BJ (cell line): ENCODE measurements at regions not wholly inside any gene's neighbourhood (a gene's known extent, or its start where the extent isn't known, plus 50 kb on each side); places are given as distances from the start of the nearest gene placed in this dataset.

ENCODE experiments used
- CTCF ChIA-PET: fragments of 350-600 bp; formaldehyde crosslinking; extraction: SDS; loops from one replicate; lab custom pipeline; 2021; ENCODE audit warnings: antibody characterized with exemption, inconsistent platforms; lab: Yijun Ruan, JAX
- POLR2A ChIA-PET: fragments of 300-600 bp; sonication (Branson Sonifier 250); formaldehyde crosslinking; extraction: SDS; loops from one replicate; lab custom pipeline; 2021; ENCODE audit warnings: antibody characterized with exemption; lab: Charles Lee
- DNase-seq: peaks from one replicate; pipeline ENCODE4 v3.0.0-alpha.2; 2011; ENCODE audit warnings: low read depth
- H3K27me3 ChIP-seq: 2 replicates; pipeline ENCODE4 v1.6.0; 2011; ENCODE audit warnings: low read length; ENCODE audit not compliant: control insufficient read depth, insufficient read depth
- H3K36me3 ChIP-seq: 2 replicates; pipeline ENCODE4 v1.5.1; 2011; ENCODE audit warnings: low read length; ENCODE audit not compliant: control insufficient read depth, insufficient read depth
- H3K4me3 ChIP-seq: 2 replicates; pipeline ENCODE4 v1.5.1; 2011; ENCODE audit warnings: low read depth, mild to moderate bottlenecking, control low read depth, low read length
- TF ChIP-seq, protein P1 (sequence below): IDR thresholded peaks from 2 replicates; pipeline ENCODE4 v1.5.1; 2011; ENCODE audit warnings: low read depth, mild to moderate bottlenecking, control low read depth, inconsistent platforms, low read length, moderate library complexity; ENCODE audit not compliant: insufficient read depth

DNA sequence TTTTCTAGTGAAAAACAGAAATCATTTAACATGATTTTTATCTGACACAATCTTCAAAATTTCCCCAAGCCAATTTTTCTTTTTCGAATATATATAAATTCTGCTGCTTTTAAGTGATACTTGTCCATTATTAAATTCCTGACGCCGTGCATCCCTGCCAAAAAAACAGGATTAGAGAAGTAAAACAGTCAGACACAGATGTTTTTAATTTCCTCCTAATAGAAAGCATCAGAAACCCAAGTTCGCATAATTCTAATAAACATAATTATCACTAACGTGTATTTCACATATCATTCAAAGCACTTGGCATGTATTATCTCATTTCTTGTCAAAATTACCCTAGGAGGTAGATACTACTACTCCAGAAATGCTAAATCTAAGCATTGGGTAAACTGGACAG lies 179.5 kb downstream of the ZFP64 start:
- ChIA-PET CTCF (no interaction called here), POLR2A (no interaction called here)
- TF ChIP-seq, protein P1, sequence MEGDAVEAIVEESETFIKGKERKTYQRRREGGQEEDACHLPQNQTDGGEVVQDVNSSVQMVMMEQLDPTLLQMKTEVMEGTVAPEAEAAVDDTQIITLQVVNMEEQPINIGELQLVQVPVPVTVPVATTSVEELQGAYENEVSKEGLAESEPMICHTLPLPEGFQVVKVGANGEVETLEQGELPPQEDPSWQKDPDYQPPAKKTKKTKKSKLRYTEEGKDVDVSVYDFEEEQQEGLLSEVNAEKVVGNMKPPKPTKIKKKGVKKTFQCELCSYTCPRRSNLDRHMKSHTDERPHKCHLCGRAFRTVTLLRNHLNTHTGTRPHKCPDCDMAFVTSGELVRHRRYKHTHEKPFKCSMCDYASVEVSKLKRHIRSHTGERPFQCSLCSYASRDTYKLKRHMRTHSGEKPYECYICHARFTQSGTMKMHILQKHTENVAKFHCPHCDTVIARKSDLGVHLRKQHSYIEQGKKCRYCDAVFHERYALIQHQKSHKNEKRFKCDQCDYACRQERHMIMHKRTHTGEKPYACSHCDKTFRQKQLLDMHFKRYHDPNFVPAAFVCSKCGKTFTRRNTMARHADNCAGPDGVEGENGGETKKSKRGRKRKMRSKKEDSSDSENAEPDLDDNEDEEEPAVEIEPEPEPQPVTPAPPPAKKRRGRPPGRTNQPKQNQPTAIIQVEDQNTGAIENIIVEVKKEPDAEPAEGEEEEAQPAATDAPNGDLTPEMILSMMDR = no peak
- Histone ChIP-seq H3K27me3 (no peaks in the 10 kb centered on the region), H3K4me3 (no peak overlapping the region), H3K36me3 (no peaks in the 10 kb centered on the region)
- peak; percentile 8 for DNase-seq

DNA sequence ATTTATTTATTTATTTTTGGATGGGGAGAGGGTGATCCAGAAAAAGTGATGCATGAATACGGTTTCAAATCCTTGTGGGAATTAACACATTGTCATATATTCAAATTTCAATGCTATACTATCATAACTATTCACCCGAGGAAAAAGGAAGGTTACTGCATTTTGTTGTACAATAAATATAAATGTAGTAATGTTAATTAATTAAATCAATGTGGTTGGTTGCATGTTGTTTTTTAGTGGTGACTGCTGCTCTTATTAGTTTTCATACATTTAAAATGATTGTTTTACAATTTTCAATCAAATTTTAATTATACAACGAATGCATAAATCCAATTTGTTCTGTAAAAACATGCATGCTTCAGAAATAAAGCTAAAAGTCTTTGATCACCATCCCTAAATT lies 180.5 kb downstream of the ZFP64 start:
- ChIA-PET POLR2A (no interaction called here), CTCF (no interaction called here)
- TF ChIP-seq, protein P1 = no peak
- DNase-seq = no peak
- Histone ChIP-seq H3K4me3 (no peak overlapping the region), H3K36me3 (no peaks in the 10 kb centered on the region), H3K27me3 (no peaks in the 10 kb centered on the region)

DNA sequence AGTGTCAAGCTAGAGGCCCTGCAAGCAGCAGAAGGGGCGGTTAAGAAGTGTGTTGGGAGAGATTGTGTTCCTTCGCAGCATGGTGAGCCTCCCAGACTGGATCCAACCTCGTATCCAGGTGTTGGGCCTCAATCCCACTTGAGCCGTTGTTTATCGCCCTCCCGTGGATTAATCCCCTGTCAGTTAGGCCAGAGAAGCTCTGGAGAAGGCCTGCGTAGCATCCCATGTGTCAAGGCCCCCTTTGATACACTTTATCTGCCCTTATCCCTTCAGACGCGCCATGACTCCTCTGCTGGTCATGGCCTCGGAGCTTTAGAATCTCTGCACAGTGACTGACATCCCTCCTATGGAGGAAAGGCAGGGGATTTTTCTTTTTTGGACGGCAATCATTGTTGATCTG lies 181.0 kb downstream of the ZFP64 start:
- Histone ChIP-seq H3K4me3 (no peak overlapping the region), H3K36me3 (no peaks in the 10 kb centered on the region), H3K27me3 (no peaks in the 10 kb centered on the region)
- DNase-seq = no peak
- TF ChIP-seq, protein P1 = no peak
- ChIA-PET POLR2A (no interaction called here), CTCF (no interaction called here)

DNA sequence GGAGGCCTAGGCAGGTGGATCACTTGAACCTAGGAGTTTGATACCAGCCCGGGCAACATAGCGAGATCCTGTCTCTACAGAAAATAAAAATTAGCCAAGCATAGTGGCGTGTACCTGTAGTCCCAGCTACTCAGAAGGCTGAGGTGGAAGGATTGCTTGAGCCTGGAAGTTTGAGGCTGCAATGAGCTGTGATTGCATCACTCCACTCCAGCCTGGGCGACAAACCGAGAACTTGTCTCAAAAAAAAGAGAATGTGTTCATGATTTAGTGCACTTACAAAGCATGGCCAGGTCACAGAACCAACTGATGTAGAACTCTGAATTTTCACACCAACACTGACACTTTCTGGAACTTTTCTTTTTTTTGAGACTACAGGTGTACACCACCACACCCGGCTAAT lies 182.7 kb downstream of the ZFP64 start:
- DNase-seq = no peak

DNA sequence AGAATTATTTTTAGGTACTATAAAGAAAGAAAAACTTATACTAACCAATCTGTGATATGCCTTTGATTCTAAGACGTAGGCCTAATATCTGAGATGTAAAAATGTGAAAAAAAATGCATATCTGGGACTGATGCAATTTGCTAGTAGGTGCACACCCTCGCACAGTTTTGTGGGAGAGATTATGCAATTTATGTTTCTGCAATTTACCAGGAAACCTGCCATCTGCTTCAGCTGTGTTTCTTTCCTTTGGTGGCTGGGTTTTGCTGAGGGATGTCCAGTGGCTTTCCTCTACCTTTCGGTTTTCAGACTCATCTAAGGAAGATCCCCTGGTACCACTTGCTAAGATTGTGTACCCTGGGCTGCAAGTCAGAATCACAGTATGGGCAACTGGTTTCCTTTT lies 186.9 kb downstream of the ZFP64 start:
- POLR2A ChIA-PET = no interaction called here
- Histone ChIP-seq H3K4me3 (no peak overlapping the region), H3K36me3 (no peaks in the 10 kb centered on the region), H3K27me3 (no peaks in the 10 kb centered on the region)
- TF ChIP-seq, protein P1 = no peak
- DNase-seq = peak; percentile 20
- CTCF ChIA-PET = no interaction called here

More for the DNA sequence above, 182.7 kb downstream of the ZFP64 start:
- Histone ChIP-seq H3K4me3 (no peak overlapping the region), H3K36me3 (no peaks in the 10 kb centered on the region), H3K27me3 (no peaks in the 10 kb centered on the region)
- POLR2A ChIA-PET = no interaction called here
- TF ChIP-seq, protein P1 = no peak
- CTCF ChIA-PET = interaction anchor here (0.7 to 0.9 kb wide), 2 partner anchors 10 to 22 kb away, joined by 3 read pairs; no protein-coding TSS in a partner anchor
